PC-3 (cell line): ENCODE measurements at regions not wholly inside any gene's neighbourhood (a gene's known extent, or its start where the extent isn't known, plus 50 kb on each side); places are given as distances from the start of the nearest gene placed in this dataset.

Experiments
- ATAC-seq: fragments of 200-7000 bp; cut with Tn5 transposase; 2 replicates; pipeline ENCODE4 v1.9.1; 2020; ENCODE audit warnings: mild to moderate bottlenecking, moderate library complexity
- BruUV-seq: library from RNA; stranded (reverse); fragments of 400-500 nt; replicated peaks from 2 replicates; lab custom pipeline; 2021; lab: Mats Ljungman, UMichigan
- CTCF ChIA-PET: fragments of 300-600 bp; sonication (Branson Sonifier 250); formaldehyde crosslinking; loops from one replicate; lab custom pipeline; 2022; ENCODE audit warnings: antibody characterized with exemption; lab: Charles Lee
- POLR2A ChIA-PET: fragments of 300-600 bp; sonication (Branson Sonifier 250); formaldehyde crosslinking; loops from one replicate; lab custom pipeline; 2022; ENCODE audit warnings: antibody characterized with exemption; ENCODE audit not compliant: unreplicated experiment; lab: Charles Lee
- DNase-seq: peaks from one replicate; pipeline ENCODE4 v3.0.0-alpha.2; 2015
- H2AFZ ChIP-seq: fragments of 300-600 bp; sonication (generic); 2 replicates; pipeline ENCODE4 v1.6.0; 2016; ENCODE audit warnings: antibody characterized with exemption, low read length
- H3F3A ChIP-seq: fragments of 300-600 bp; sonication (generic); one replicate; pipeline ENCODE4 v1.6.0; 2017; ENCODE audit warnings: antibody characterized with exemption, low read length, control low read depth, mild to moderate bottlenecking; ENCODE audit not compliant: unreplicated experiment
- H3K27ac ChIP-seq: fragments of 300-600 bp; sonication (generic); 2 replicates; pipeline ENCODE4 v1.5.1; 2016; ENCODE audit warnings: mild to moderate bottlenecking, low read length
- H3K27me3 ChIP-seq: fragments of 300-600 bp; sonication (generic); 2 replicates; pipeline ENCODE4 v1.6.1; 2016; ENCODE audit warnings: low read length, mixed read lengths
- H3K36me3 ChIP-seq: fragments of 300-600 bp; sonication (generic); 2 replicates; pipeline ENCODE4 v1.6.1; 2016; ENCODE audit warnings: low read depth, mixed run types, low read length, mixed read lengths
- H3K4me1 ChIP-seq: fragments of 300-600 bp; sonication (generic); 2 replicates; pipeline ENCODE4 v1.5.1; 2016; ENCODE audit warnings: low read length; ENCODE audit not compliant: insufficient read depth
- H3K4me2 ChIP-seq: fragments of 300-600 bp; sonication (generic); 2 replicates; pipeline ENCODE4 v1.6.0; 2016; ENCODE audit warnings: low read length
- H3K4me3 ChIP-seq: fragments of 300-600 bp; sonication (generic); 2 replicates; pipeline ENCODE4 v1.5.1; 2016; ENCODE audit warnings: mild to moderate bottlenecking, low read length, mixed read lengths
- H3K79me2 ChIP-seq: fragments of 300-600 bp; sonication (generic); 2 replicates; pipeline ENCODE4 v1.6.1; 2017; ENCODE audit warnings: low read length, mixed read lengths
- H3K9ac ChIP-seq: fragments of 300-600 bp; sonication (generic); 2 replicates; pipeline ENCODE4 v1.6.0; 2016; ENCODE audit warnings: mild to moderate bottlenecking, low read length
- H3K9me2 ChIP-seq: fragments of 300-600 bp; sonication (generic); replicated peaks from 2 replicates; pipeline ENCODE4 v1.6.1; 2016; ENCODE audit warnings: mixed run types, low read length, mixed read lengths
- H3K9me3 ChIP-seq: fragments of 300-600 bp; sonication (generic); 2 replicates; pipeline ENCODE4 v1.6.1; 2016; ENCODE audit warnings: low read length, mixed read lengths
- H4K20me1 ChIP-seq: fragments of 300-600 bp; sonication (generic); 2 replicates; pipeline ENCODE4 v1.6.1; 2016; ENCODE audit warnings: low read length, mixed read lengths
- CTCF ChIP-seq: fragments of 300-600 bp; sonication (generic); conservative IDR thresholded peaks from 2 replicates; pipeline ENCODE4 v1.5.1; 2017; ENCODE audit warnings: antibody characterized with exemption, low read depth, mild to moderate bottlenecking, low read length
- EZH2 ChIP-seq: fragments of 300-600 bp; sonication (generic); IDR thresholded peaks from one replicate; pipeline ENCODE4 v1.6.1; 2017; ENCODE audit warnings: antibody characterized with exemption, mild to moderate bottlenecking, low read length; ENCODE audit not compliant: unreplicated experiment
- EZH2phosphoT487 ChIP-seq: fragments of 300-600 bp; sonication (generic); IDR thresholded peaks from 2 replicates; pipeline ENCODE4 v1.6.1; 2018; ENCODE audit warnings: mild to moderate bottlenecking, antibody characterized with exemption, low read length, borderline replicate concordance
- intact Hi-C: fragments of 100-400 bp; cut with micrococcal nuclease; formaldehyde crosslinking; loops from 2 replicates; pipeline ENCODE4 v1.9.0; 2023

DNA sequence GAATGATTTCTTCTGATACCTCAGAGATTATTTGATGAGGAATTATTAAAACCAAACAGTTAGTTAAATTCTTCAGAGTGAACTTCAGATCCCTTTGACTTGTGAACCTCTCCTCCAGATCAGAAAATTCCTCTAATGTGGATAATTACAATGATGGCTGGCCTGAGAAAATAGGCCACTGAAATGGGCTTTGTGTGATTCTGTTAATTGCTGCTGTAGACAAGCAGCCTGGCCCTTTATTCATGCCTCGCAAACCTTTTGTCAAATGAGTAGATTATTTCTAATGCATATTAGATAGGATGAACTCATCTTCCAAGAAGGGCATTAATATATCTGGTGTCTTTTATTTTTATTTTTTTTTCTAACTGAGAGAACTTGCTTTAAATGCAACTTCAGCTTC lies 855.2 kb downstream of the TLE4 start:
- BruUV-seq, result no TSS peak
- POLR2A ChIA-PET, result no interaction called here

DNA sequence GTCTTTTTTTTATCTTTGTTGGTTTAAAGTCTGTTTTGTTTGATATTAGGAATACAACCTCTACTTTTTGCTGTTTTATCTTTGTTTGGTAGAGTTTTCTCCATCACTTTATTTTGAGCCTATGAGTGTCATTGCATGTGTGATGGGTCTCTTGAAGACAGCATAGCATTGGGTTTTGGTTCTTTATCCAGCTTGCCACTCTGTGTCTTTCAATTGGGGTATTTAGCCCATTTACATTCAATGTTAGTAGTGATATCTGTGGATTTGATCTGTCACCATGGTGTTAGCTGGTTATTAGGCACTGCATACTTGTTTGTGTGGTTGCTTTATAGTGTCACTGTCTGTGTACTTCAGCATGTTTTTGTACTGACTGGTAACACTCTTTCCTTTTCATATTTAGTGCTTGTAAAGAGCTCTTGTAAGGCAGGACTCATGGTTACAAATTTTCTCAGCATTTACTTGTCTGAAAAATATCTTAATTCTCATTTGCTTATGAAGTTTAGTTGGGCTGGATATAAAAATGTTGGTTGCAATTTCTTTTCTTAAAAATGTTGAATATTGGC lies 845.5 kb downstream of the TLE4 start:
- TF ChIP-seq EZH2 (no peak), CTCF (no peak), EZH2phosphoT487 (no peak)
- no peak overlapping the region for H2AFZ ChIP-seq
- no peaks in the 10 kb centered on the region for H3K4me1 ChIP-seq
- DNase-seq (no peak), ATAC-seq (no peak)
- H3K79me2 ChIP-seq, result no peaks in the 10 kb centered on the region
- H3K9me2 ChIP-seq, result no peaks in the 10 kb centered on the region
- H3K4me2 ChIP-seq, result no peak overlapping the region
- H3K36me3 ChIP-seq, result no peaks in the 10 kb centered on the region
- H4K20me1 ChIP-seq, result no peaks in the 10 kb centered on the region
- no TSS peak for BruUV-seq
- H3K9me3 ChIP-seq, result no peaks in the 10 kb centered on the region
- CTCF ChIA-PET, result no interaction called here
- no peak overlapping the region for H3K9ac ChIP-seq
- no peaks in the 10 kb centered on the region for H3F3A ChIP-seq
- POLR2A ChIA-PET, result no interaction called here
- no peak overlapping the region for H3K4me3 ChIP-seq
- H3K27me3 ChIP-seq, result no peaks in the 10 kb centered on the region
- H3K27ac ChIP-seq, result no peak overlapping the region
- intact Hi-C loops, result no loop called here

More for the DNA sequence above, 855.2 kb downstream of the TLE4 start:
- Histone ChIP-seq H3F3A (no peaks in the 10 kb centered on the region), H2AFZ (no peak overlapping the region), H3K9me3 (no peaks in the 10 kb centered on the region), H3K36me3 (no peaks in the 10 kb centered on the region), H3K79me2 (no peaks in the 10 kb centered on the region), H4K20me1 (no peaks in the 10 kb centered on the region), H3K9me2 (no peaks in the 10 kb centered on the region), H3K27me3 (no peaks in the 10 kb centered on the region), H3K4me1 (no peaks in the 10 kb centered on the region), H3K4me3 (no peak overlapping the region), H3K9ac (no peak overlapping the region), H3K27ac (no peak overlapping the region), H3K4me2 (no peak overlapping the region)
- no peak for DNase-seq
- intact Hi-C loops, result no loop called here
- no peak for ATAC-seq
- CTCF ChIA-PET, result no interaction called here
- TF ChIP-seq CTCF (no peak), EZH2 (no peak), EZH2phosphoT487 (no peak)

DNA sequence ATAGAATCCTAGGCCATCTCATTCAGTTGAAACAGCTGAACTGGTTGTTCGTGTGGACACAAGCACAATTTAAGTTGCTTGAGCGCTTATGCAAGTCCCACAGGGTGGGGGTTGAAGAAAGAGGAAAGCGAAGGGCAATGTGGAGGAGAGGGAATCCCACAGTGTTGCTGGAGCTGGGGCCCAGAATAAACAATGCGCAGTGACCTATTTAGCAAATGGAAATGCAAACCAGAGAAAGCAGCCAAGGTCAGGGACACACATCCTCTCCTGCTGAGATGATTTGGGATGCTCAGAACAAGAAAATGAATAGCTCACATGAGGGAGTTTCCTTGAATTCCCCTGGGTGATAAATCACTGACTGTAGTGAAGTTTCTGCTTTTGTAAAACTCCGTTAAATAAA lies 838.3 kb downstream of the TLE4 start:
- Histone ChIP-seq H3K4me1 (no peaks in the 10 kb centered on the region), H3F3A (no peaks in the 10 kb centered on the region), H3K9me3 (no peaks in the 10 kb centered on the region), H3K4me2 (no peak overlapping the region), H3K4me3 (no peak overlapping the region), H3K27me3 (no peaks in the 10 kb centered on the region), H3K36me3 (no peaks in the 10 kb centered on the region), H3K9ac (no peak overlapping the region), H4K20me1 (no peaks in the 10 kb centered on the region), H3K9me2 (no peaks in the 10 kb centered on the region), H2AFZ (no peak overlapping the region), H3K79me2 (no peaks in the 10 kb centered on the region), H3K27ac (no peak overlapping the region)
- intact Hi-C loops, result no loop called here
- no peak for ATAC-seq
- TF ChIP-seq EZH2phosphoT487 (no peak), EZH2 (no peak), CTCF (no peak)
- no peak for DNase-seq
- POLR2A ChIA-PET, result no interaction called here
- CTCF ChIA-PET, result no interaction called here
- BruUV-seq, result no TSS peak
